ENCODE measurements at regions not wholly inside any gene's neighbourhood (a gene's known extent, or its start where the extent isn't known, plus 50 kb on each side); places are given as distances from the start of the nearest gene placed in this dataset.
"Not testable (repeated sequence)": the region's sequence is repeated elsewhere in the genome, so short reads cannot be mapped to it uniquely, and the experiment has no call there.

DNA sequence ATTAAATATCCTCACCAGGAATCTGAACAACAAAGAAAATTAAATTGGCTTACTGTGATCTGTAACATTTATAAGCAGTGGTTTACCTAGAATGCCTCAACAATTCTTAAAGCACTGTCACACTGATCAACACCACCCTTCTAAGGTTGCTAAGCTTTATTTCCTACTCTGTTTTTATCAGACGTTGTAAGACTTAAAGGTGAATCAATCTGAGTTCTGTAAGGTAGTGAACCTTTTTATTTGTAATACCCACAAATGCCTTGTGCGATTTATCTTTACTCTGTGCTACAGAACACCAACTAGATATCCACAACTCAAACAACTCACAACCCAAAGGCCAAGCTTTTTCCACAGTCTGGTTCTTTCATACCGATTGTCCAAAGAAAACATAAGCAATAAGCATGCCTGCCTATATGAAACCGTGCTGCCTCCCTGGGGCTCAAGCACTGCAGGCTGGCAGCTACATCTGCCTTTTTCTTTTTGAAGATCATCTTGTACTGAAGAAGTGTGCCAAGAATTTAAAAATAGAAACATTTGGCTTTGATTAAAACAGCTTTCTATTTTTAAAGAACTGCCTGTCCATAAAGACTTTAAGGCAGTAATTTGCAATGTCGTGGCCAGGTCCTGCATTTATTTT lies 490.7 kb downstream of the NUP35 start:
- DNase-seq (ENCODE audit: low read depth), result peak; percentile 0

DNA sequence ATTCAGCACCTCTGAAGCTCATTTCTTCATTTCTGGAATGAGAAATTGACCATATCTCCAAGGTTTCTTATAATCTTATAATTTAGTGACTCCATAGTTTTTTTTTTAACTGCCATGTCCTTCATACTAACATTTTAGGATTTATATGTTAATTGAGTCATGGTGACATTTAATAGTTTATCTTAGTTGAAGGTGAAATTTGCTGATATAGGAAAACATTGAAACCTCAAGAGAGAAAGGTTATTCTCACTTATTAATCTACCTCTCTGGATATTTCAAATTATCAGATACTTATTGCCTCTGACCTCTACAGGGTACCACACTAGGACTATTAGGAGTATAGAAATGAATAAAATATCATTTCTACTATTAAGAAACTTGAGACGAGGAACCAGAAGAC lies 499.0 kb downstream of the NUP35 start:
- DNase-seq (ENCODE audit: low read depth), result no peak

DNA sequence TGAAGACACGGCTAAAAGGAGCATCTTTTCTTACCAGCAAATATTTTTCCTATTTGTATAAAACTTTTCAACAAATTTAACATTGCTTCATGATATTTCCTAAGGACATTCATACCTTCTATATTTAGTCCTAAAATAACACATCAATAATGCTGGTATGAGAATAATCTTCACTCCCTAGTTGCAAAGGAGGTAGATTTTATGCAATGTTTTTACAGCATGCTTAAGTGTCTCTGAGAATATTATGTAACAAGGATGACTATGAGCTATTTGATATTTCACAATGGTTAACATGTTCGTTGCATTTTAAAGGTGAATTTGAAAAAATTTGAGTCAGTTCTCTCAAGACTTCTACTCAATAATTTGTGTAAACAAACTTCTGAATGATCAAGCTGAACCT lies 506.7 kb downstream of the NUP35 start:
- no peak for DNase-seq (ENCODE audit: low read depth)

DNA sequence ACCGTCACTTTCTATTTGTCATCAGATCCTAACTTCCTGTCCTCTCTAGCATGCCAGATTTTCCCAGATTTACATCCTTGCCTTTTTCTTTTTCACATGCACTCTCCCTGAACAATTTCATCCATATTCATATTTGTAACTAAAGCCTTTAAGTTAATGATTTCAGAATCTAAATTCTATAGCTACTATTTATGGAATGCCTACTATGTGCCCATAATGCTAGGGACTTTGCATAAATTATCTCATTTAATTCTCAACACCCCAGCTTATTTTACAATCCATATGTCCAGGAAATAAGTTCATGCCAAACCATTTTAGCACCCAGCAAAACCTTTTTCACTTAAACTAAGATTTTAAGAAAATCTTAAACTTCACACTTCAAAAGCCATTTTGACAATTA lies 531.9 kb downstream of the NUP35 start:
- no peak for DNase-seq (ENCODE audit: low read depth)

DNA sequence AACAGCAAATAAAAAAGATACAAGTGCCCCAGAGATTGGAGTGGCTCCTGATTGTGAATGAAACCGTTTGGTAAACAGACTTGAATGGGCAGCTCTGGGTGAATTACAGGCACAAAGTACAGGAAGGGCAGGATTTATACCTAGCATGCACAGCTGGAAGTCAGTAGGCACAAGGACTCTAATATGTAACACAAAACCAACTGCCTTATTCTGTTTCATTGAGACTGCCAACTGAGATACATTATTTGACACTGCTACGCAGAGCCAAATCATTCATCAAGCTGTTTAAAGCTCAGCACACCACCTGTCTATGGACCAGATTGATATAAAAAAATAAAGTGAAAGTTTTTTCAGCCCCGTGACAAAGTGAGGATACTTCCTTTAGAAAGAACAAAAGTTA lies 541.2 kb downstream of the NUP35 start:
- DNase-seq (ENCODE audit: low read depth), result no peak

DNA sequence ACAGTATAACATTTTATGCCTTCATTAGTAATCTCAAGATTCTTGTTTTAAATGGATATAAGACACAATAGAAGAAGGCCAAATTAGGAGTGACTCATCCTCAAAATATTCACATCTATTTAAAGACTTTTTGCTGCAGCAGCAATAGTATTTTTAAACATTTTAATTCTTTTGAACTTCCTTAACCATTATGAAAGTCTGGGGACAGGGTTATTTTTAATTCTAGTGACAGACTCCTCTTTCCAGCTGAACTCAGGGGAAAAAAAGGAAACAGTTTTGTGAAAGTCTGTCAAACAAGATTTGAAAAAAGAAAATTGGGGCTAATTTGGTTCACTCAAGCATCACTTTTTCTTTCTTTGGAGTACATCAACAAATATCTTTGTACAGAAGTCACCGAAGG lies 541.8 kb downstream of the NUP35 start:
- DNase-seq (ENCODE audit: low read depth), result peak; percentile 0

DNA sequence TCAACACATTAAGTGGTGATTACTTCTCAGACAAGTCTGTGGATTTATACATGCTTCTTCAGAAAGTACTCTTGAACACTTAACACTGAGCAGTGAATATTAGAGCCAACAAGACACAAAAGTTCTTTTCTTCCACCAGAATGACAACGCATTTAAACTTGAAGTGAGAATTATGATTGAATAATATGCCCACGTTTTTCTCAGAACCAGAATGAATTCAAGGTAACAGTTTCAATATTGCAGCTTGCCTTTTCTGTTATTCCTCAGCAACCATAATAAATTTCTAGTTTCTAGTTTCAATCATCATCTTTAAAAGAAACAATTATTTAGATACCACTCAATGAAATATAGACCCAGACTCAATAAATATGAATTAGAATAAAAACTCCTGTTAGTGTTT lies 547.0 kb downstream of the NUP35 start:
- no peak for DNase-seq (ENCODE audit: low read depth)

DNA sequence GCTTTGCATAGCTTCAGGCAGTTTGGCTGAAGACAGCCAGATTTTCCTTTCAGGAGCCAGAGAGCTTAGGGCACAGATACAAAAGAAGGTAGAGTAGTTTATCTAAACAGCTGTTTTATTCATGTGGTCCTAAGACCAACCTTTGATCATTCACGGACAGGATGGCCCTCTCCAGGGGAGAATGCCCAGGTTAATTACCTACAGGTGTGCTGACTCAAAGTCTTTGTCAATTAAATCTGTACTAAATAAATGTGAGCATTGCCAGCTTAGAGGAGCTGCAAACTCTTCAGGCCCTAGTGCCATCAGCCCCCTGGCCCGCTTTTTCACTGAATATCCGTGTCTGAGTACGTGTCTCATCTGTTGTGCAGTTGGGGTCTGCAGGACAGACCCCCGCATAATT lies 554.7 kb downstream of the NUP35 start:
- DNase-seq (ENCODE audit: low read depth), result no peak

DNA sequence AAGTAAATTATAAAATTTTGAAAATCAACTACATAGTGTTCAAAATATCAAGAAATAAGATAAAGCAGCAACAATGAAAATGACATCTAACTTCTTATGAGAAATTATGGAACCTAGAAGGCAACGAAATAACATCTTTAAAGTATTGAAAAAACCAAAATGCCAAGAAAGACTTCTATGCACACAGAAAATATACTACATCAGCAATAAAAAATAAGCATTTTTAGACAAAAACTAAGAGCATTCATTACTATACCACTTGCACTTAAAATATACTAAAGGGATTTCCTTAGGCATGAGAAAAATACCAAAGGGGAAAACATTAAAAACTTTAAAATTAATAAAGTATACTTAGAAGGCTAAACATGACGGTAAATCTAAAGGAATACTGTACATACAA lies 556.3 kb downstream of the NUP35 start:
- no peak for DNase-seq (ENCODE audit: low read depth)

DNA sequence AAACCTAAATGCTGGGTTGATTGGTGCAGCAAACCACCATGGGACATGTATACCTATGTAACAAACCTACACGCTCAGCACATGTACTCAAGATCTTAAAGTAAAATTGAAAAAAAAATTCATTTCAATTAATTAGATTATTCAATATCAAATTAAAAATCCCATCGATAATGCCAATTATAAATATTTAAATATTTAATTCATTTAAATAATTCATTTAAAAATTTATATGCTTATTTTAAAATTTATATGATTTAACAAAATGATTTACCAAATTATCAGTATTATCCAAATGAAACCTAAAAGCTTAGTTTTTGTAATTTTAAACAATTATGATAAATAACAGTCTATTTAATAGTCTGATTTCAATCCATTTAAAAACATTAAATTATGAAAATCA lies 560.4 kb downstream of the NUP35 start:
- no peak for DNase-seq (ENCODE audit: low read depth)

DNA sequence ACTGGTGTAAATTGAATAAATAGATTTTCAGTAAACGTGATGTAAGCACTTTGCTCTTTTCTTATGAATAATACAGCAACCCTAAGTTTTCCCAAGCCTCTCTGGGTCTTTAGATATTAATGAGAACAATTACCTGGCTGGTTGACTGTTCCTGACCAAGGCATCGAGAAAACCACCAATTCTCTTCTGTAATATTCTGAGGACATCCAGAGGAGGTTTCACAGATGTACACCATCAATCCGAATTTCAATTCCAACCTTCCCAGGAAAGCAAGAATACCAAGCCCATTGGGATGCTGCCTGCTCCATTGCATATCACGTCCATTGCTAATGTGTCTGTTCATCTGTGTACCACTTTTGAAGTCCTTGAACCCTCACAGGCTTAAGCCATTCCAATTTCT lies 571.8 kb downstream of the NUP35 start:
- no peak for DNase-seq (ENCODE audit: low read depth)

DNA sequence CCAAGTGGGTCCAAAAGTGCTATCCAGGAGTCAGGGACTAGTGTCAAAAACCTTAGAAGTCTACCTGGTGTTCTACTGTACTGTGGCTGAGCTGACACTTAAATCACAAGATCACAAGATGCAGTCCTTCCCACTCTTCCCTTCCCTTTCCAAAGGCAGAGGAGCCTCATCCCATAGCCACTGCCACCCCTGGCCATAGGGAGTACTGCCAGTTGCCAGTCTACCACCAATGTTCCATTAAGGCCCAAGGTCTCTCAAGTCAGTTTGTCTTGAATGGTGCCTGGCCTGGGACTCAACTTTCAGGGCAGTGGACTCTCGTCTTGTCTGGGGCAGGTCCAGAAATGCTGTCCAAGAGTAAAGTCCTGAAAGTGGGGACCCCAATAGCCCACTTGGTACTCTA lies 585.6 kb downstream of the NUP35 start:
- no peak for DNase-seq (ENCODE audit: low read depth)

DNA sequence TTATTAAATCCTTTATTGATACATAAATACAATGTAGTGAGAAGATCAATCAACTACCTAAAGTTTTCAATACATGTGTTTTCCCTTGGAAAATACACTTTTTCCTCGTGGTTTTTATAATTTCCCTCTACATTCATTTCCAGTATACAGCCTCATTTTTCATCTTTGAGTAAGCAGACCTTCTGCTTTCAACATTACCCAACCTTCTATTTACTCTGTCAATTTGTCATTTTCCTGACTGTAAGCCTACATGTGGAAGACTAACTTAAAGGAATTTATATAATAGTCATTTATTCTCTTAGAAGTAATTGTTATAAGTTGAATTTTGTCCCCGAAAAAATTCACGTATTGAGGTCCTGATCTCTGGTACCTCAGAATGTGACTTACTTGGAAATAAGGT lies 594.0 kb downstream of the NUP35 start:
- no peak for DNase-seq (ENCODE audit: low read depth)

DNA sequence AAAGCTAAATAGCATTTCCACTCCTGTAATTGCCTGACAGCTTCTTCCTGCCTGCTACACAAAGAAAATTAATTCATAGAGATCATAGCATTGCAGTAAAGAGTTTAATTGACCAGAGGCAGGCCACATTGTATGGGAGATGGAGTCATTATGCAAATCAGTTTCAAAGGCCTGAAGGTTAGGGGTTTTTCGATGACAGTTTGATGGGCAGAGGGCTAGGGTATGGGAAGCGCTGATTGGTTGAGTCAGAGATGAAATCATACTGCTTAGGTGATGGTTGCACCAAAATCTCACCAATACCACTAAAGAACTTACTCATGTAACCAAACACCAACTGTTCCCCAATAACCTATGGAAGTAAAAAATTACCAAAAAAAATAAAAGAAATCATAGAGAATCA lies 599.0 kb downstream of the NUP35 start:
- no peak for DNase-seq (ENCODE audit: low read depth)

DNA sequence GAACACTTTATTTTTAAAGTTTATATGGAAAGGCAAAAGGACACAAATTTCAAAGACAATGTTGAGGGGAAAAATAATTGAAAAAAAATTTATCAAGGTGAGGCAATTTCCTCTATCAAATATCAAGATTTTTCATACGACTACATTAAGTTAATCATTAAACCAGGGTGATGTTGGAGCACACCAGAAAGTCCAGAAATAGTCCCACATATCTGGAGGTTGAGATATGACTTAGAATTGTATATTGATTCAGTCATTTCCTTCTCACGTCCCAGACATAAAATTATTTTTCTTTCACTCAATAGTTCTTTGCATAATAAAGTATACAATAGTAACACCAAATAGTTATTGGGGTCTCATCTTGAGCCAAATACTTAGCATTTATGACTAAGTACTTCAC lies 605.1 kb downstream of the NUP35 start:
- no peak for DNase-seq (ENCODE audit: low read depth)

DNA sequence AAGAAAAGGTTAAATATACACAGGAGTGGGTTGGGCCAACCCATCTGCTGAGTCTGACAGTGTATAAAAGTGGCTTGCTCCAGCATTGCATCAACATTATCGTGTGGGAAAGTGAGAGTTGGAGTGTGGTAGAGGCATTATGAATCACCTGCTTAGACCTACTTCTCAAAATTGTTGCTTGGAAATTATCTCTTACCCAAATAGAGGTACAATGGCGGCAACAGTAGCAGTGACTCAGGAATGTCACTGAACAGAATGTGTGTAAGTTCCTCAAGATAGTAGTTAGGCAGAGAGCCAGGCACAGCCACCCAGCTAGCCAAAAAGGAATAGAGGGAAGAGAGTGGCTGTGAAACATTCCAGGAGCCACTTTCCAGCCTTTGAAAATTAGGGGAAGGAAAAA lies 616.0 kb downstream of the NUP35 start:
- no peak for DNase-seq (ENCODE audit: low read depth)

DNA sequence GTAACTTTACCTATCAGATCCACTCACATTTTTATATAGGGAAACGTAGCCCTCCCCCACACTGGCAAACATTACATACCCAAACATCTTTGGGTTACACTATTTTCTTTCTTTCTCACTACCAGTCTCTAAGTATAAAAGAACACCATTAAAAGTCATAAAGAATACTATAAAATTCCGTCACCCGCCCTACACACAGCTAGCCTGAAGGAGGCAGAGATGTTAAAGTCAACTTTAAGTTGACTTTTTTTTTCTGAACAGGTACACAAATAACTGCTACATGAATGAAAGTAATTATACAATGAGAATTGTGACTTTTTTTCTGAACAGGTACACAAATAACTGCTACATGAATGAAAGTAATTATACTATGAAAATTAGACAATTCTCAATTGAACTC lies 628.3 kb downstream of the NUP35 start:
- no peak for DNase-seq (ENCODE audit: low read depth)

DNA sequence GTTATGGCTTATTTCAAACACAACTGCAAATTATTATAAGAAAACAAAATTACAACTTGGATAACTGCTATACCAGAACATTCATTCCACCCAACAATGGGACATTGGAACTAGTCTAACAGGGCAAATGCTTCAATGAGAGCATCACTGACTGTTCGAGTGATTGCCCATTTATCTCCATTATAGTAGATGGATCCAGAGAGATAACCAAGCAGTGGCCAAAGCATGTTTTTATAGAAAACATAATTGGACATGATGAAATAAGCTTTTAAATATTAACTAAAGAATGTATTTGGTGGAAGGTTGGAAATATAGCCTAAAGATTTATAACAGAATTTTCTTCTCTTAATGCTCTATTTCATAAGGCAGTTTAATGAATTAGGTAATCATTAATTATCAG lies 634.8 kb downstream of the NUP35 start:
- no peak for DNase-seq (ENCODE audit: low read depth)

DNA sequence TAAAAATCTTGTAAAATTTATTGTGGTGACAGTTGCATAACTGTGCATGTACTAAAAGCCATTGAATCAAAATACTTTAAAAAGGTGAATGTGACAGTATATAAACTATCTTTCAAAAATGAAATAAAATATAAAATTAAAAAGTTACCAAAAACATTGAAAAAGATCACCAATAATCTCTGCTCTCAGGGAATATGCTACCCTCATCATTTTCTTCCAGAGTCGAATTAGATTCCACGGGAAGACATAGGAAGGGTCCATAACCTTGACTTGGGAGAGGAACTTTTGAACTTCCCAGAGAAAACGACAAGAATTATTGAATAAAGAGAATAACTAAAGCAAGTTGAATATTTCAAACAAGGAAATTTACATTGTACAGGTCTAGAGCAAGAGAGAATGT lies 649.5 kb downstream of the NUP35 start:
- no peak for DNase-seq (ENCODE audit: low read depth)

DNA sequence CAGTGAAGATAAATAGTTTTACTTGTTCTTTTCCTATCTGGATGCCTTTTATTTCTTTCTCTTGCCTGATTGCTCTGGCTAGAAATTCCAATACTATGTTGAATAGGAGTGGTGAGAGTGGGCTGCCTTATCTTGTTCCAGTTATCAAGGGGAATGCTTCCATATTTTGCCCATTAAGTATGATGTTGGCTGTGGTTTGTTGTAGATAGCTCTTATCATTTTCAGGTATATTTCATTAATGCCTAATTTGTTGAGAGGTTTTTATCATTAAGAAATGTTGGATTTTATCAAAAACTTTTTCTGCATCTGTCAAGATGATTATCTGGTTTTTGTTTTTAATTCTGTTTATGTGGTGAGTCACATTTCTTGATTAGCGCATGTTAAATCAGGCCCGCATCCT lies 655.8 kb downstream of the NUP35 start:
- no peak for DNase-seq (ENCODE audit: low read depth)

DNA sequence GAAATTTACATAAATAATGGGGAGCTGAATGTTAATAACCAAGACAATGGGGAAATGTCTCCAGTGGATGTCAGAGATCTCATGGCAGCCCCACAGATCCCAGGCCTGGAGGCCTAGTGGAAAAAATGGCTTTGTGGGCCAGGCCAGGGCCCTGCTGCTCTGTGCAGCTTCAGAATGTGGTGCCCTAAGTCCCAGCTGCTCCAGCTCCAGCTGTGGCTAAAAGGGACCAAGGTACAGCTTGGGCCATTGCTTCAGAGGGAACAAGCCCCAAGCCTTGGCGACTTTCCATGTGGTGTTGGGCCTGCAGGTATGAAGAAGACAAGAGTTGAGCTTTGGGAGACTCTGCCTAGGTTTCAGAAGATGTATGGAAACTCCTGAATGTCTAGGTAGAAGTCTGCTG lies 658.2 kb downstream of the NUP35 start:
- no peak for DNase-seq (ENCODE audit: low read depth)

DNA sequence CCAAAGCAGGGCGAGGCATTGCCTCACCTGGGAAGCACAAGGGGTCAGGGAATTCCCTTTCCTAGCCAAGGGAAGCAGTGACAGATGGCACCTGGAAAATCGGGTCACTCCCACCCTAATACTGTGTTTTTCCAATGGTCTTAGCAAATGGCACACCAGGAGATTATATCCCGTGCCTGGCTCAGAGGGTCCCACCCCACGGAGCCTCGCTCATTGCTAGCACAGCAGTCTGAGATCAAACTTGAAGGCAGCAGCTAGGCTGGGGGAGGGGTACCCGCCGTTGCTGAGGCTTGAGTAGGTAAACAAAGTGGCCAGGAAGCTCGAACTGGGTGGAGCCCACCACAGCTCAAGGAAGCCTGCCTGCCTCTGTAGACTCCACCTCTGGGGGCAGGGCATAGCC lies 664.6 kb downstream of the NUP35 start:
- not testable (repeated sequence) for DNase-seq (ENCODE audit: low read depth)

DNA sequence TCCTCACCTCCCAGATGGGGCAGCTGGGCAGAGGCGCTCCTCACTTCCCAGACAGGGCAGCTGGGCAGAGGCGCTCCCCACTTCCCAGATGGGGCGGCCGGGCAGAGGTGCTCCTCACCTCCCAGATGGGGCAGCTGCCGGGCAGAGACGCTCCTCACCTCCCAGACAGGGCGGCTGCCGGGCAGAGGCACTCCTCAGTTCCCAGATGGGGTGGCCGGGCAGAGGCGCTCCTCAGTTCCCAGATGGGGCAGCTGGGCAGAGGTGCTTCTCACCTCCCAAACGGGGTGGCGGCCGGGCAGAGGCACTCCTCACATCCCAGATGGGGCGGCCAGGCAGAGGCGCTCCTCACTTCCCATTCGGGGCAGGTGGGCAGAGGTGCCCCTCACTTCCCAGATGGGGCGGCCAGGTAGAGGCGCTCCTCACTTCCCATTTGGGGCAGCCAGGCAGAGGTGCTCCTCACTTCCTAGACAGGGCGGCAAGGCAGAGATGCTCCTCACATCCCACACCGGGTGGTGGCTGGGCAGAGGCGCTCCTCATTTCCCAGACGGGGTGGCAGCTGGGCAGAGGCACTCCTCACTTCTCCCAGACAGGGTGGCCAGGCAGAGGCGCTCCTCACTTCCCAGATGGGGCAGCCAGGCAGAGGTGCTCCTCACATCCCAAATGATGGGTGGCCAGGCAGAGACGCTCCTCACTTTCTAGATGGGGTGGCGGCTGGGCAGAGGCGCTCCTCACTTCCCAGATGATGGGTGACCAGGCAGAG lies 668.1 kb downstream of the NUP35 start:
- DNase-seq (ENCODE audit: low read depth), result not testable (repeated sequence)

DNA sequence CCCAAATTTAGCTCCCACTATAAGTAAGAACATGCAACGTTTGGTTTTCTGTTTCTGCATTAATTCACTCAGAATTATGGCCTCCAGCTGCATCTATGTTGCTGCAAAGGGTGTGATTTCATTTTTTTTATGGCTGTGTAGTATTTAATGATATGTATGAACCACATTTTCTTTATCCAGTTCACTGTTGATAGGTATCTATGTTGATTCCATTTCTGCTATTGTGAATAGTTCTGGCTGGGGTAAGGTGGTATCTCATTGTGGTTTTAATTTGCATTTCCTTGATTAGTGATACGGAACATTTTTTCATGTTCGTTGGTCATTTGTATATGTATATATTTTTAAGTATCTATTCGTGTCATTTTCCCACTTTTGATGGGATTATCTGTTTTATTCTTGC lies 674.3 kb downstream of the NUP35 start:
- DNase-seq (ENCODE audit: low read depth), result no peak

Measured in stromal cell of bone marrow (primary cell).